NCI-H82 (cell line): ENCODE measurements at regions not wholly inside any gene's neighbourhood (a gene's known extent, or its start where the extent isn't known, plus 50 kb on each side); places are given as distances from the start of the nearest gene placed in this dataset.
A peak's percentile ranks its signal among the peaks of the same experiment; 100 is the strongest.

Source experiments
- DNase-seq: peaks from one replicate; lab custom pipeline; 2025; lab: John Stamatoyannopoulos, UW

GRCh38 chr9:80233102-80233843, 661.5 kb downstream of the TLE4 start:
- no peak for DNase-seq

GRCh38 chr9:80231318-80232236, 659.8 kb downstream of the TLE4 start:
- DNase-seq, result no peak

GRCh38 chr9:80223897-80224296, 652.1 kb downstream of the TLE4 start:
- DNase-seq, result no peak

- no peak for DNase-seq
Observed at GRCh38 chr9:80222466-80223169, 650.9 kb downstream of the TLE4 start.

- DNase-seq, result no peak
Observed at GRCh38 chr9:80218328-80218727, 646.6 kb downstream of the TLE4 start.

- no peak for DNase-seq
Observed at GRCh38 chr9:80213613-80214012, 641.8 kb downstream of the TLE4 start.

GRCh38 chr9:80208696-80209095, 636.9 kb downstream of the TLE4 start:
- no peak for DNase-seq

- no peak for DNase-seq
Observed at GRCh38 chr9:80204054-80204453, 632.3 kb downstream of the TLE4 start.

GRCh38 chr9:80197661-80198060, 625.9 kb downstream of the TLE4 start:
- no peak for DNase-seq

- no peak for DNase-seq
Observed at GRCh38 chr9:80191108-80191507, 619.3 kb downstream of the TLE4 start.

GRCh38 chr9:80188579-80188978, 616.8 kb downstream of the TLE4 start:
- DNase-seq, result no peak

GRCh38 chr9:80185112-80185738, 613.5 kb downstream of the TLE4 start:
- no peak for DNase-seq

GRCh38 chr9:80177949-80178480, 606.2 kb downstream of the TLE4 start:
- no peak for DNase-seq

GRCh38 chr9:80175286-80176150, 603.8 kb downstream of the TLE4 start:
- DNase-seq, result peak; percentile 63

GRCh38 chr9:80163889-80164288, 592.1 kb downstream of the TLE4 start:
- DNase-seq, result no peak

- no peak for DNase-seq
Observed at GRCh38 chr9:80158554-80159170, 586.9 kb downstream of the TLE4 start.

GRCh38 chr9:80158131-80158530, 586.4 kb downstream of the TLE4 start:
- no peak for DNase-seq

GRCh38 chr9:80157561-80157983, 585.8 kb downstream of the TLE4 start:
- peak; percentile 1 for DNase-seq

GRCh38 chr9:80156756-80157472, 585.1 kb downstream of the TLE4 start:
- DNase-seq, result no peak

GRCh38 chr9:80156262-80156661, 584.5 kb downstream of the TLE4 start:
- DNase-seq, result no peak
